ENCODE measurements at regions not wholly inside any gene's neighbourhood (a gene's known extent, or its start where the extent isn't known, plus 50 kb on each side); places are given as distances from the start of the nearest gene placed in this dataset.
"Not testable (repeated sequence)": the region's sequence is repeated elsewhere in the genome, so short reads cannot be mapped to it uniquely, and the experiment has no call there.

- no peak for DNase-seq
Observed at GRCh38 chr2:16194931-16195680, 254.8 kb downstream of the MYCN start.

- DNase-seq, result no peak
Observed at GRCh38 chr2:16194530-16194929, 254.2 kb downstream of the MYCN start.

DNA sequence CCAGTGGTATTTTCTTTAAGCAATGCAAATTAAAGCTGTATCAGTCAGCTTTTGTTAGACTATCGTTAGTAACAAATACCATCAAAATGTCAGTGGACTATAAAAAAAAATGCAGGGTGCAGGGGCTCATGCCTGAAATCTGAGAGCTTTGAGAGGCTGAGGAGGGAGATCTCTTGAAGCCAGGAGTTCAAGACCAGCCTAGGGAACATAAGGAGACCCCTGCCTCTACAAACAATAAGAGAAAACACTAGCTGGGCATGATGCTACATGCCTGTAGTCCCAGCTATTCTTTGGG is 253.7 kb downstream of the MYCN start:
- DNase-seq, result no peak

- DNase-seq, result no peak
Observed at GRCh38 chr2:16192416-16193216, 252.3 kb downstream of the MYCN start.

DNA sequence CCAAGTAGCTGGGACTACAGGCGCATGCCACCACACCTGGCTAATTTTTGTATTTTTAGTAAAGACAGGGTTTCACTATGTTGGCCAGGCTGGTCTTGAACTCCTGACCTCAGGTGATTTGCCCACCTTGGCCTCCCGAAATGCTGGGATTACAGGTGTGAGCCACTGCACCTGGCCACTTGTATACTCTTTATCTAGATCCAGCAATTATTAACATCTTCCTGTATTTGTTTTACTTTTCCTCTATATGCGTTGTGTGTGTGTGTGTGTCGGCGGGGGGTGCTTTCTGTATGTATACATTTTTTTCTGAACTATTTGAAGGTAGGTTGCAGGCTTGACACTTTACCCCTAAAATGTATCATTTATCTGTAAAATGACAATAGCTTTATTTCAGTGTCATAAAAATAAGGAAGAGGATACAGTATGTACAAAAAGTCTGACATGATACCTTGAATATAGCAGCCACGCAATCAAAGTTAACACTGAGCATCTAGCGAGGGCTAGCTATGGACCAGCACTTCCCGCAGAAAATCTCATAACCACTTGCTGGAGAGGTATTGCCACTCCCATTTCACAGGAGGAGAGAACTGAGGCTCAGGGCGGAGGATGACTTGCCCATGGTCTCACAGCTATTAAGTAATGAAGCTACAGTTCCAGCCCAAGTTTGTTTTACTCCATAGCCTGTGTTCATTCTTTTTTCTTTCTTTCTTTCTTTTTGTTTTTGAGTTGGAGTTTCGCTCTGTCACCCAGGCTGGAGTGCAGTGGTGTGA is 251.3 kb downstream of the MYCN start:
- DNase-seq, result no peak

GRCh38 chr2:16190446-16191270 is 250.3 kb downstream of the MYCN start:
- DNase-seq, result no peak

GRCh38 chr2:16189836-16190160 is 249.4 kb downstream of the MYCN start:
- DNase-seq, result no peak

DNA sequence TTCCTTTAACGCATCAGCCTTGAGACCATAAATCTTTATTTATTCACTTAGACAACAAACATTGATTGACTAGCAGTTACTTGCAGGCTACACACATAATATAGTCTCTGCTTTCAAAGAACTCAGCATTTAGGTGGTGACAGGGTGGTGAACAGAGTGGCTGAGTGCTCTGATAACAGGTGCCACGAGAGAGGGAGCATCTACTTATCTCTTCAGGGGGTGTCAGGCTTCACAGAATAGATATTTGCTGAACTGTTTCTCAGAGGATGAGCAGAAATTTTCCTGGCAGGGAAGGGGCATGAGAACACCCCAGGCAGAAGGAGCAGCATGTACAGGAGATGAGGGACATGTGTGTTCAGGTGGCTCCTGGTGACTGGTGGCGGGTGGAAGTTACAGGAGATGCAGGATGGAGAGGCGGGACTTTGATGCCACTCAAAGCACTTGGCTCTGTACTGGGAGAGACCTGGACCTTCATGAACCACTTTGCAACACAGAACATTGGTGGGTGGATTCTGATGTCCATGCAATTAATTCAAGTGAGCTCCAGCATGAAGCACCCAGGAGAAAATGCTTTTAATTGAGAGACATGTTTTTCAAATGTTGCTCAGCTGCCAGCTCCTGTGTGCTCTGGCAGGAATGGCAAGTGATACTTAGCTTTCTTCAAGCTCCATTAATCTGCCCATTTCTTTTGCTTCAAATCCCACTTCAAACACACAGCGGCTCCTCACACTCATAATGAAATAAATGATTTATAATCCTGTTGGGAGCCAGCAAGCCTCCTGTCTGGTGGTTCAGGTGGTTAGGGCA is 248.9 kb downstream of the MYCN start:
- no peak for DNase-seq

GRCh38 chr2:16188261-16188890 is 248.0 kb downstream of the MYCN start:
- DNase-seq, result no peak

DNA sequence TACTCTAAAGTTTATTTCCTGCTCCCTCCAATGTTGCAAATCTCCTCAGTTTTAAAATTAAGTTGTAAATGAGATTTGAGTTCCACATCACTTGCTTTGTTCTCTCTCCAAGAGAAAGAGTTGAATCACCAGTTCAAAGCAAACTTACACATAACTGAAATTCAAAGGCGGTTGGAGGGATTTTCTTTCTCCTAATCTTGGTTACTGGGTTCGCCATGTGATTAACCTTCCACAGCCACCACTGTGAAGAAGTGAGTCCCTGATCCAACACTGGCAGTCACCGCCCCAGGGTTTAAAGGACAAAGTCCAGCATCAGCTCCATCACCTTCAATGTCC is 247.1 kb downstream of the MYCN start:
- no peak for DNase-seq

- no peak for DNase-seq
Observed at GRCh38 chr2:16186661-16187481, 246.5 kb downstream of the MYCN start.

GRCh38 chr2:16185801-16186272 is 245.5 kb downstream of the MYCN start:
- no peak for DNase-seq

DNA sequence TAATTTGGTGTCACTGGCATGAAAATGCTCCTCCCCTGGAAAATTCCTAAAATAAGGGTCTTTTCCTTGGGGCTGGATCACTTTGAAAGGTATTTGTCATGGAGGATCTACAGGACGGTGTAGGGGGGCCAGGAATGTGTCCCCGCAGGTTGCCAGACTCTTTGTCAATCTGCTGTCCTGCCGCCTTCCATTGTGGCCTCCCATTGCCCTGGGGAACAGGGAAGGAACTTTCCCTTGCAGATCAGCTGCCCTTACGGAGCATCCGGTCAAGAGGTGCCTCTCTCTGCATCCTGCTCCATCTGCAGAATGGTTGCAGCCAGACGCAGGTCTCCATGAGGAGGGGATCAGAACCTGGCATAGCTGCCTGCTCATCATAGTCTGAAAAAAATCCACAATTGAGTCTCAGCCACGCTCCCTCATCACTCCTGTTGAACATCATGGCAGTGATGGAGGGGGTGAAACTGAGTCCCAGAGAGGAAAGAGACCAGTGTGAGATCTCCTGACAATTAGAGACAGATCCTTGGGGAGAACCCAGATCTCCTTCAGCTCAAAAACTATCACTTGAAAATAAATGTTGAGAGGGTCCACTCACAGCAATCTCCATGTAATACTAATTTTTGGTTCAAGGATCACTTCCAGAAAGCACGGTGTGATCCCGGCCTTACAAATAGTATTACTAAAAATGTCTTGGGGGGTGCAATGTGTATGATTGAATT is 244.8 kb downstream of the MYCN start:
- DNase-seq, result no peak

DNA sequence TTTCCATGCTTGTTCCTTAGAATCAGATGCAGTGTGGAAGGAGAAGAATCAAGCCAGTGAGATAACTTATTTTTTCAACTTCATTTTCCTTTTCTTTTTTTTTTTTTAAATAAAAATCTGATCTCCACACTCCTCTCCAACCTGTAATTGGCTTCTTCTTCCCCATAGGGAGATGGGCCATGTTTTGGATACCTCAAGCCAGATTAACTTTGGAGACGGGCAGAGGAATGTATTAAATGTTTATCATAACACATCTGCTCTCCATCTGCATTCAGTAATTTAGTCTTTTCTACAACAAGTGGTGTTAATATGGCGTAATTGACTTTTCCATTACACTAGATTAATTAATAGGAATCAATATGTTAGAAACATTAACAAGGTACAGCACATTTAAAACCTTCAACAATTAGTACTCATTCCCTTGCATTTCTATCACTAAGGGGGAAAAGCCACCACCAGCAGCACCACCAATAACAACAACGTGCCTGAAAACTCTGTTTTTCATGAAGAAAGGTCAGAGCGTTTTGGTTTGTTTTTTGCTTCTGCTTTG is 244.1 kb downstream of the MYCN start:
- no peak for DNase-seq

DNA sequence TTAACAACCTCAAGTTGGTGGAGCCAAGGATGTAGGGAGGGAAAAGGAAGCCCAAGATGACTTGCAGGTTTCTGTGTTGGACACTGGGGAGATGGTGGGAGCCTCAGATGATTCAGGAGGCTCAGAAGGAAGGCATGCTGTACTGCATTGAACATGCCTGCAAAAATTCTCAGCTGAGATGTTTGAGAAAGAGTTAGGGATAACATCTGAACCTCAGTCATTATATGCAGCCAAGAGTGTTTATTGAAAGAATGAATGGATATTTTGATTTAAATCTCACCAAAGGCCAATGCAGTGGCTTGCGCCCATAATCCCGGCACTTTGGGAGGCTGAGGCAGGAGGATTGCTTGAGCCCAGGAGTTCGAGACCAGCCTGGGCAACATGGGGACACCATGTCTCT is 243.0 kb downstream of the MYCN start:
- DNase-seq, result no peak

DNA sequence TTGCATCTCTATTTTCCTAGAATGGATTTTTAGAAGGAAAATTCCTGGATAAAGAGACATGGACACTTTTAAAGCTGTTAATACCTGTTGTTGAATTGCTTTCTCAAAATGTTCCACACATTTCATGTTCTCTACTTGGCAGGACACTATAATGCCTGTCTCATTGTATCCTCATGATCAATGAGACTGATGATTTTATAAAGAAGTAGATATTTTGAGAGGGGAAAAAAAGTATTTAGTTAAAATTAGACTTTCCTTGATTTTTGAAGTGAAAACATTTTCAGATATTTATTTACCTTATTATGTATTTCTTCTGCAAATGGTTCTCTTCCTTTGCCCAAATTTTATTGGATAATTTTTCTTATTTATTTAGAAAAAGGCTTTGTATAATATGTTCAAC is 242.5 kb downstream of the MYCN start:
- no peak for DNase-seq

GRCh38 chr2:16182311-16182815 is 242.0 kb downstream of the MYCN start:
- not testable (repeated sequence) for DNase-seq

DNA sequence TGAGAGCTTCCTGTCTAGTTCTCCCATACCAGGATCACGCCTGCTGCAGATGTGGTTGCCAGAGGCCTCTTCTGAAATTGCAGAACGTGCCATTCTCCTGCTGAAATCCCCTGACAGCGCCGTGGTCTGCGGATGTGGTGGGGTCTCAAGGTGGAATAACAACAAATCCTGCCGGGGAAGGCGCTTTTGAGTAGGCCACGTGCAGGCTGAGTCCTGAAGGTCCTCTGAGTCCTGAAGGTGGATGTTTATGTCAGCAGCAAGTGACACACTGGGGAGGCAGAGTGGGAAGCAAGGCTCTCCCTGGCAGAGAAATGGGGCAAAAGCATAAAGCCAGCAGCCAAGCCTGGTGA is 241.4 kb downstream of the MYCN start:
- DNase-seq, result no peak

GRCh38 chr2:16181062-16181740 is 240.9 kb downstream of the MYCN start:
- DNase-seq, result no peak
